HEK293 (cell line): ENCODE measurements at regions not wholly inside any gene's neighbourhood (a gene's known extent, or its start where the extent isn't known, plus 50 kb on each side); places are given as distances from the start of the nearest gene placed in this dataset.

Source experiments
- FEZF1 ChIP-seq: fragments of 450-650 bp; formaldehyde crosslinking; IDR thresholded peaks from 2 replicates; pipeline ENCODE4 v1.5.1; 2016; ENCODE audit warnings: missing biosample characterization, missing genetic modification characterization
- GLIS1 ChIP-seq: fragments of 450-650 bp; formaldehyde crosslinking; IDR thresholded peaks from 2 replicates; pipeline ENCODE4 v1.5.1; 2016; ENCODE audit warnings: missing biosample characterization, missing genetic modification characterization
- SCRT2 ChIP-seq: fragments of 450-650 bp; formaldehyde crosslinking; IDR thresholded peaks from 2 replicates; pipeline ENCODE4 v1.5.1; 2016; ENCODE audit warnings: missing biosample characterization, missing genetic modification characterization
- ZBTB48 ChIP-seq: fragments of 450-650 bp; formaldehyde crosslinking; IDR thresholded peaks from 2 replicates; pipeline ENCODE4 v1.5.1; 2016; ENCODE audit warnings: missing biosample characterization, missing genetic modification characterization
- ZBTB8A ChIP-seq: fragments of 450-650 bp; formaldehyde crosslinking; IDR thresholded peaks from 2 replicates; pipeline ENCODE4 v1.5.1; 2016; ENCODE audit warnings: missing biosample characterization, missing genetic modification characterization
- ZIC2 ChIP-seq: fragments of 450-650 bp; formaldehyde crosslinking; IDR thresholded peaks from 2 replicates; pipeline ENCODE4 v1.5.1; 2016; ENCODE audit warnings: missing biosample characterization, missing genetic modification characterization
- ZNF10 ChIP-seq: fragments of 450-650 bp; formaldehyde crosslinking; IDR thresholded peaks from 2 replicates; pipeline ENCODE4 v1.5.1; 2017; ENCODE audit warnings: missing biosample characterization, missing genetic modification characterization
- ZNF211 ChIP-seq: fragments of 450-650 bp; formaldehyde crosslinking; IDR thresholded peaks from 2 replicates; pipeline ENCODE4 v1.5.1; 2016; ENCODE audit warnings: low read depth, missing biosample characterization, missing genetic modification characterization
- ZNF335 ChIP-seq: fragments of 450-650 bp; formaldehyde crosslinking; conservative IDR thresholded peaks from 2 replicates; pipeline ENCODE4 v1.5.1; 2016; ENCODE audit warnings: missing biosample characterization, missing genetic modification characterization
- ZNF354C ChIP-seq: fragments of 450-650 bp; formaldehyde crosslinking; IDR thresholded peaks from 2 replicates; pipeline ENCODE4 v1.5.1; 2016; ENCODE audit warnings: missing biosample characterization, missing genetic modification characterization, low read depth, borderline replicate concordance
- ZNF391 ChIP-seq: fragments of 450-650 bp; formaldehyde crosslinking; IDR thresholded peaks from 2 replicates; pipeline ENCODE4 v1.5.1; 2016; ENCODE audit warnings: low read depth, missing biosample characterization, missing genetic modification characterization, borderline replicate concordance
- ZNF544 ChIP-seq: fragments of 450-650 bp; formaldehyde crosslinking; IDR thresholded peaks from 2 replicates; pipeline ENCODE4 v1.5.0; 2017; ENCODE audit warnings: missing biosample characterization, missing genetic modification characterization
- ZNF549 ChIP-seq: fragments of 450-650 bp; IDR thresholded peaks from 2 replicates; pipeline ENCODE4 v1.5.1; 2018; ENCODE audit warnings: missing biosample characterization, missing genetic modification characterization, mild to moderate bottlenecking, inconsistent platforms, moderate library complexity
- ZNF658 ChIP-seq: fragments of 450-650 bp; formaldehyde crosslinking; IDR thresholded peaks from 2 replicates; pipeline ENCODE4; 2016; ENCODE audit warnings: missing biosample characterization, missing genetic modification characterization
- ZNF660 ChIP-seq: fragments of 450-650 bp; IDR thresholded peaks from 2 replicates; pipeline ENCODE4 v1.5.1; 2018; ENCODE audit warnings: missing biosample characterization, mild to moderate bottlenecking, missing genetic modification characterization
- ZNF664 ChIP-seq: fragments of 450-650 bp; formaldehyde crosslinking; IDR thresholded peaks from 2 replicates; pipeline ENCODE4 v1.5.1; 2016; ENCODE audit warnings: missing biosample characterization, missing genetic modification characterization
- ZNF76 ChIP-seq: fragments of 450-650 bp; formaldehyde crosslinking; IDR thresholded peaks from 2 replicates; pipeline ENCODE4; 2016; ENCODE audit warnings: low read depth, missing biosample characterization, missing genetic modification characterization, borderline replicate concordance
- ZNF792 ChIP-seq: fragments of 450-650 bp; formaldehyde crosslinking; IDR thresholded peaks from 2 replicates; pipeline ENCODE4 v1.5.1; 2016; ENCODE audit warnings: missing biosample characterization, missing genetic modification characterization
- TF ChIP-seq, protein P1 (sequence below): fragments of 450-650 bp; formaldehyde crosslinking; IDR thresholded peaks from 2 replicates; pipeline ENCODE4 v1.5.1; 2016; ENCODE audit warnings: missing biosample characterization, missing genetic modification characterization
- TF ChIP-seq, protein P2 (sequence below): fragments of 450-650 bp; formaldehyde crosslinking; optimal IDR thresholded peaks from 2 replicates; pipeline ENCODE3; 2016; ENCODE audit warnings: missing biosample characterization, mild to moderate bottlenecking, missing genetic modification characterization
- TF ChIP-seq, protein P3 (sequence below): fragments of 450-650 bp; formaldehyde crosslinking; IDR thresholded peaks from 2 replicates; pipeline ENCODE4 v1.5.1; 2017; ENCODE audit warnings: missing biosample characterization, missing genetic modification characterization
- TF ChIP-seq, protein P4 (sequence below): fragments of 450-650 bp; formaldehyde crosslinking; IDR thresholded peaks from 2 replicates; pipeline ENCODE4 v1.5.1; 2017; ENCODE audit warnings: missing biosample characterization, missing genetic modification characterization
- TF ChIP-seq, protein P5 (sequence below): IDR thresholded peaks from 2 replicates; pipeline ENCODE4 v1.6.1; 2011; ENCODE audit warnings: mild to moderate bottlenecking, low read depth, low read length, borderline replicate concordance
- TF ChIP-seq, protein P6 (sequence below): fragments of 450-650 bp; formaldehyde crosslinking; IDR thresholded peaks from 2 replicates; pipeline ENCODE4 v1.5.1; 2016; ENCODE audit warnings: missing biosample characterization, missing genetic modification characterization
- TF ChIP-seq, protein P7 (sequence below): fragments of 450-650 bp; formaldehyde crosslinking; IDR thresholded peaks from 2 replicates; pipeline ENCODE4 v1.5.1; 2016; ENCODE audit warnings: missing biosample characterization, missing genetic modification characterization

DNA sequence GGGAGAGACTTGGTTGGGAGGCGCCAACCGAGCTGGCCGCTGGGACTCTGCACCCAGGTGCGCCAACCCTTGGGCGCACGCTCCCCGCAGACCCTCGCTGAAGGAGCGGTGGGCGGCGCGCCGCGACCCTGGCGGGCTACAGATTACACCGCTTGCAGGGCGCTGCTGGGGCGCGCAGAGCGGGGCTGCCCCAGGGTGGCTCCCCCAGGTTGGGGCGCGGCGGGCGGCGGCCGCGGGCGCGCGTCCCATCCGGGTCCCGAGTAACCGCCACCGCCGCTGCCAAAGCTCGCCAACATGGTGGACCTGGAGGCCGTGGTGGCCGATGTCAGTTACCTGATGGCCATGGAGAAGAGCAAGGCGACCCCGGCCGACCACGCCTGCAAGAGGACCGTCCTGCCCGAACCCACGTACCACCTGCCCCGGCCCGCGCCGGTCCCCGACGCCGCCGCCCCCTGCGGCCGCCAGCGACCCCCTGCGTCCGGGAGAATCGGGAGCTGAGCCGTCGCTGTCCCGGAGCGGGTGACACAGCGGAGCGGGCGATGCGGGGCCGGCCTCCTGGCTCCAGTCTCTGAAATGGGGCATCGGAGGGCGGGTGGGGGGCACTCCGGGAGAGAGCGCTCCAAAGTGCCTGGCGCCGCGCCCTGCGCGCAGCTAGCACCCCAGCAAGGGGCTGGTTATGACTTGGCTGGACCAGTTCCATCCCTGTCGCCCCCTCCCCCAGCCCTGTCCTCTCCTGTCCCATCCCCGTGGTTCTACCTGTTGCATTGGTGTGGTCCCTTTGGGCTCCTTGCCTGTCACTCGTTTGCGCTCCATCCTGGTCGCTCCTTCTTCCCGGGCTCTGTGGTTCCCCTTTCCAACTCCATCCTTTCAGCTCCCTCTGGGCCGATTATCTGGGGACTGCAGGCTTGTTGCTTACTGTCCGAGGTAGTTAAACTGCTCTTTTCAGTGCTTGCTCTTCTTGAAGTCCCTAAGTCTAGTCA, 143.3 kb upstream of the GRK3 start (continued):
- TF ChIP-seq ZNF354C (tag by site-specific recombination) (no peak), ZBTB48 (0 out of 2 replicates have a peak, but pooled peaks have one; percentile 44), ZNF792 (tag by site-specific recombination) (no peak), ZNF391 (tag by site-specific recombination) (no peak), ZNF544 (tag by site-specific recombination) (no peak), GLIS1 (tag by site-specific recombination) (peak; percentile 60), ZIC2 (tag by site-specific recombination) (peak; percentile 43; the same call in 1 of the 2 replicates), ZNF549 (no peak), ZBTB8A (tag by site-specific recombination) (peak; percentile 52; the same call in 1 of the 2 replicates), ZNF335 (tag by site-specific recombination) (0 out of 2 replicates have a peak, but pooled peaks have one; percentile 34), SCRT2 (tag by site-specific recombination) (peak; percentile 97), ZNF664 (tag by site-specific recombination) (no peak), ZNF658 (tag by site-specific recombination) (no peak), ZNF660 (tag by site-specific recombination) (no peak), FEZF1 (tag by site-specific recombination) (peak; percentile 68), ZNF76 (tag by site-specific recombination) (no peak), ZNF10 (tag by site-specific recombination) (no peak), ZNF211 (tag by site-specific recombination) (no peak)
- TF ChIP-seq, protein P1, sequence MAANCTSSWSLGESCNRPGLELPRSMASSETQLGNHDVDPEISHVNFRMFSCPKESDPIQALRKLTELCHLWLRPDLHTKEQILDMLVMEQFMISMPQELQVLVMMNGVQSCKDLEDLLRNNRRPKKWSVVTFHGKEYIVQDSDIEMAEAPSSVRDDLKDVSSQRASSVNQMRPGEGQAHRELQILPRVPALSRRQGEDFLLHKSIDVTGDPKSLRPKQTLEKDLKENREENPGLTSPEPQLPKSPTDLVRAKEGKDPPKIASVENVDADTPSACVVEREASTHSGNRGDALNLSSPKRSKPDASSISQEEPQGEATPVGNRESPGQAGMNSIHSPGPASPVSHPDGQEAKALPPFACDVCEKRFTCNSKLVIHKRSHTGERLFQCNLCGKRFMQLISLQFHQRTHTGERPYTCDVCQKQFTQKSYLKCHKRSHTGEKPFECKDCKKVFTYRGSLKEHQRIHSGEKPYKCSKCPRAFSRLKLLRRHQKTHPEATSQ (tag by site-specific recombination) = no peak
- TF ChIP-seq, protein P2, sequence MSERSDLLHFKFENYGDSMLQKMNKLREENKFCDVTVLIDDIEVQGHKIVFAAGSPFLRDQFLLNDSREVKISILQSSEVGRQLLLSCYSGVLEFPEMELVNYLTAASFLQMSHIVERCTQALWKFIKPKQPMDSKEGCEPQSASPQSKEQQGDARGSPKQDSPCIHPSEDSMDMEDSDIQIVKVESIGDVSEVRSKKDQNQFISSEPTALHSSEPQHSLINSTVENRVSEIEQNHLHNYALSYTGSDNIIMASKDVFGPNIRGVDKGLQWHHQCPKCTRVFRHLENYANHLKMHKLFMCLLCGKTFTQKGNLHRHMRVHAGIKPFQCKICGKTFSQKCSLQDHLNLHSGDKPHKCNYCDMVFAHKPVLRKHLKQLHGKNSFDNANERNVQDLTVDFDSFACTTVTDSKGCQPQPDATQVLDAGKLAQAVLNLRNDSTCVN (tag by site-specific recombination) = peak; percentile 49
- TF ChIP-seq, protein P3, sequence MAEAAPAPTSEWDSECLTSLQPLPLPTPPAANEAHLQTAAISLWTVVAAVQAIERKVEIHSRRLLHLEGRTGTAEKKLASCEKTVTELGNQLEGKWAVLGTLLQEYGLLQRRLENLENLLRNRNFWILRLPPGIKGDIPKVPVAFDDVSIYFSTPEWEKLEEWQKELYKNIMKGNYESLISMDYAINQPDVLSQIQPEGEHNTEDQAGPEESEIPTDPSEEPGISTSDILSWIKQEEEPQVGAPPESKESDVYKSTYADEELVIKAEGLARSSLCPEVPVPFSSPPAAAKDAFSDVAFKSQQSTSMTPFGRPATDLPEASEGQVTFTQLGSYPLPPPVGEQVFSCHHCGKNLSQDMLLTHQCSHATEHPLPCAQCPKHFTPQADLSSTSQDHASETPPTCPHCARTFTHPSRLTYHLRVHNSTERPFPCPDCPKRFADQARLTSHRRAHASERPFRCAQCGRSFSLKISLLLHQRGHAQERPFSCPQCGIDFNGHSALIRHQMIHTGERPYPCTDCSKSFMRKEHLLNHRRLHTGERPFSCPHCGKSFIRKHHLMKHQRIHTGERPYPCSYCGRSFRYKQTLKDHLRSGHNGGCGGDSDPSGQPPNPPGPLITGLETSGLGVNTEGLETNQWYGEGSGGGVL (tag by site-specific recombination) = 0 out of 2 replicates have a peak, but pooled peaks have one; percentile 21
- TF ChIP-seq, protein P4, sequence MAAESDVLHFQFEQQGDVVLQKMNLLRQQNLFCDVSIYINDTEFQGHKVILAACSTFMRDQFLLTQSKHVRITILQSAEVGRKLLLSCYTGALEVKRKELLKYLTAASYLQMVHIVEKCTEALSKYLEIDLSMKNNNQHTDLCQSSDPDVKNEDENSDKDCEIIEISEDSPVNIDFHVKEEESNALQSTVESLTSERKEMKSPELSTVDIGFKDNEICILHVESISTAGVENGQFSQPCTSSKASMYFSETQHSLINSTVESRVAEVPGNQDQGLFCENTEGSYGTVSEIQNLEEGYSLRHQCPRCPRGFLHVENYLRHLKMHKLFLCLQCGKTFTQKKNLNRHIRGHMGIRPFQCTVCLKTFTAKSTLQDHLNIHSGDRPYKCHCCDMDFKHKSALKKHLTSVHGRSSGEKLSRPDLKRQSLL (tag by site-specific recombination) = no peak
- TF ChIP-seq, protein P5, sequence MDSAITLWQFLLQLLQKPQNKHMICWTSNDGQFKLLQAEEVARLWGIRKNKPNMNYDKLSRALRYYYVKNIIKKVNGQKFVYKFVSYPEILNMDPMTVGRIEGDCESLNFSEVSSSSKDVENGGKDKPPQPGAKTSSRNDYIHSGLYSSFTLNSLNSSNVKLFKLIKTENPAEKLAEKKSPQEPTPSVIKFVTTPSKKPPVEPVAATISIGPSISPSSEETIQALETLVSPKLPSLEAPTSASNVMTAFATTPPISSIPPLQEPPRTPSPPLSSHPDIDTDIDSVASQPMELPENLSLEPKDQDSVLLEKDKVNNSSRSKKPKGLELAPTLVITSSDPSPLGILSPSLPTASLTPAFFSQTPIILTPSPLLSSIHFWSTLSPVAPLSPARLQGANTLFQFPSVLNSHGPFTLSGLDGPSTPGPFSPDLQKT = no peak
- TF ChIP-seq, protein P6, sequence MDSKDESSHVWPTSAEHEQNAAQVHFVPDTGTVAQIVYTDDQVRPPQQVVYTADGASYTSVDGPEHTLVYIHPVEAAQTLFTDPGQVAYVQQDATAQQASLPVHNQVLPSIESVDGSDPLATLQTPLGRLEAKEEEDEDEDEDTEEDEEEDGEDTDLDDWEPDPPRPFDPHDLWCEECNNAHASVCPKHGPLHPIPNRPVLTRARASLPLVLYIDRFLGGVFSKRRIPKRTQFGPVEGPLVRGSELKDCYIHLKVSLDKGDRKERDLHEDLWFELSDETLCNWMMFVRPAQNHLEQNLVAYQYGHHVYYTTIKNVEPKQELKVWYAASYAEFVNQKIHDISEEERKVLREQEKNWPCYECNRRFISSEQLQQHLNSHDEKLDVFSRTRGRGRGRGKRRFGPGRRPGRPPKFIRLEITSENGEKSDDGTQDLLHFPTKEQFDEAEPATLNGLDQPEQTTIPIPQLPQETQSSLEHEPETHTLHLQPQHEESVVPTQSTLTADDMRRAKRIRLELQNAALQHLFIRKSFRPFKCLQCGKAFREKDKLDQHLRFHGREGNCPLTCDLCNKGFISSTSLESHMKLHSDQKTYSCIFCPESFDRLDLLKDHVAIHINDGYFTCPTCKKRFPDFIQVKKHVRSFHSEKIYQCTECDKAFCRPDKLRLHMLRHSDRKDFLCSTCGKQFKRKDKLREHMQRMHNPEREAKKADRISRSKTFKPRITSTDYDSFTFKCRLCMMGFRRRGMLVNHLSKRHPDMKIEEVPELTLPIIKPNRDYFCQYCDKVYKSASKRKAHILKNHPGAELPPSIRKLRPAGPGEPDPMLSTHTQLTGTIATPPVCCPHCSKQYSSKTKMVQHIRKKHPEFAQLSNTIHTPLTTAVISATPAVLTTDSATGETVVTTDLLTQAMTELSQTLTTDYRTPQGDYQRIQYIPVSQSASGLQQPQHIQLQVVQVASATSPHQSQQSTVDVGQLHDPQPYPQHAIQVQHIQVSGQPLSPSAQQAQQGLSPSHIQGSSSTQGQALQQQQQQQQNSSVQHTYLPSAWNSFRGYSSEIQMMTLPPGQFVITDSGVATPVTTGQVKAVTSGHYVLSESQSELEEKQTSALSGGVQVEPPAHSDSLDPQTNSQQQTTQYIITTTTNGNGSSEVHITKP (tag by site-specific recombination) = peak; percentile 58
- TF ChIP-seq, protein P7, sequence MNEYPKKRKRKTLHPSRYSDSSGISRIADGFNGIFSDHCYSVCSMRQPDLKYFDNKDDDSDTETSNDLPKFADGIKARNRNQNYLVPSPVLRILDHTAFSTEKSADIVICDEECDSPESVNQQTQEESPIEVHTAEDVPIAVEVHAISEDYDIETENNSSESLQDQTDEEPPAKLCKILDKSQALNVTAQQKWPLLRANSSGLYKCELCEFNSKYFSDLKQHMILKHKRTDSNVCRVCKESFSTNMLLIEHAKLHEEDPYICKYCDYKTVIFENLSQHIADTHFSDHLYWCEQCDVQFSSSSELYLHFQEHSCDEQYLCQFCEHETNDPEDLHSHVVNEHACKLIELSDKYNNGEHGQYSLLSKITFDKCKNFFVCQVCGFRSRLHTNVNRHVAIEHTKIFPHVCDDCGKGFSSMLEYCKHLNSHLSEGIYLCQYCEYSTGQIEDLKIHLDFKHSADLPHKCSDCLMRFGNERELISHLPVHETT (tag by site-specific recombination) = no peak
